ENCODE measurements at regions not wholly inside any gene's neighbourhood (a gene's known extent, or its start where the extent isn't known, plus 50 kb on each side); places are given as distances from the start of the nearest gene placed in this dataset.

DNA sequence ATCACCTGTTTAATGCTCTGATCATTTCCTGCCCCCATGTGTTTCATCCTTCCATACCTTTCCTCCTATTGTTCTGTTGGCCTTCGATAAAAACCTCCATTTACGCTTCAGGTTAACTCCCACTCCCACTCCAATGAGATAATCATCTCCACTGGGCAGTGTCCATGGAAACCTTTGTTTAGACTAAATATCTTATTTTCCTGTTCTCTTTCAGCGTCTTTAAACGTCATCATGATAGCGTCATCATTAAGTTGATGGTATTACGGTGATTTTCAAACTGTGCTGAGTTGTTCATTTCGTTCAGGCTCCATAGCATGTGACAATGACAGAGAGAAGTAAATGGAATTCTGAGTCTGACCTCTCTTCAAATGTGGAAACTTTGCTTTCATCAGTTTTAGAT is 970.5 kb upstream of the SLC35B3 start:
- Histone ChIP-seq H3K9me3 (ENCODE audit: low read depth, low read length, poor library complexity, severe bottlenecking) (no peaks in the 10 kb centered on the region), H3K27ac (ENCODE audit: low read depth, low read length, poor library complexity, severe bottlenecking) (no peak overlapping the region), H3K4me3 (ENCODE audit: low read depth, low read length, poor library complexity, severe bottlenecking) (no peak overlapping the region), H3K27me3 (replicated peaks; ENCODE audit: insufficient read depth, low read depth, low read length, poor library complexity) (no peaks in the 10 kb centered on the region), H3K36me3 (ENCODE audit: insufficient read depth, low read length, poor library complexity, severe bottlenecking) (no peaks in the 10 kb centered on the region), H3K4me1 (ENCODE audit: insufficient read depth, low read length, poor library complexity, severe bottlenecking) (no peaks in the 10 kb centered on the region)
- BruUV-seq (replicated peaks): no TSS peak
- ChIA-PET POLR2A (ENCODE audit: low non-redundant PET) (no interaction called here), CTCF (no interaction called here)
- no peak for DNase-seq (ENCODE audit: low spot score)
- no peak for TF ChIP-seq EZH2 (IDR thresholded peaks at IDR 0.05; ENCODE audit: borderline replicate concordance, low read depth, low read length, poor library complexity, severe bottlenecking)
- TF ChIP-seq, protein P1, sequence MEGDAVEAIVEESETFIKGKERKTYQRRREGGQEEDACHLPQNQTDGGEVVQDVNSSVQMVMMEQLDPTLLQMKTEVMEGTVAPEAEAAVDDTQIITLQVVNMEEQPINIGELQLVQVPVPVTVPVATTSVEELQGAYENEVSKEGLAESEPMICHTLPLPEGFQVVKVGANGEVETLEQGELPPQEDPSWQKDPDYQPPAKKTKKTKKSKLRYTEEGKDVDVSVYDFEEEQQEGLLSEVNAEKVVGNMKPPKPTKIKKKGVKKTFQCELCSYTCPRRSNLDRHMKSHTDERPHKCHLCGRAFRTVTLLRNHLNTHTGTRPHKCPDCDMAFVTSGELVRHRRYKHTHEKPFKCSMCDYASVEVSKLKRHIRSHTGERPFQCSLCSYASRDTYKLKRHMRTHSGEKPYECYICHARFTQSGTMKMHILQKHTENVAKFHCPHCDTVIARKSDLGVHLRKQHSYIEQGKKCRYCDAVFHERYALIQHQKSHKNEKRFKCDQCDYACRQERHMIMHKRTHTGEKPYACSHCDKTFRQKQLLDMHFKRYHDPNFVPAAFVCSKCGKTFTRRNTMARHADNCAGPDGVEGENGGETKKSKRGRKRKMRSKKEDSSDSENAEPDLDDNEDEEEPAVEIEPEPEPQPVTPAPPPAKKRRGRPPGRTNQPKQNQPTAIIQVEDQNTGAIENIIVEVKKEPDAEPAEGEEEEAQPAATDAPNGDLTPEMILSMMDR (conservative IDR thresholded peaks at IDR 0.05; ENCODE audit: low read depth, low read length): no peak
- intact Hi-C loops (cut with micrococcal nuclease; ENCODE audit: unreplicated experiment): no loop called here

DNA sequence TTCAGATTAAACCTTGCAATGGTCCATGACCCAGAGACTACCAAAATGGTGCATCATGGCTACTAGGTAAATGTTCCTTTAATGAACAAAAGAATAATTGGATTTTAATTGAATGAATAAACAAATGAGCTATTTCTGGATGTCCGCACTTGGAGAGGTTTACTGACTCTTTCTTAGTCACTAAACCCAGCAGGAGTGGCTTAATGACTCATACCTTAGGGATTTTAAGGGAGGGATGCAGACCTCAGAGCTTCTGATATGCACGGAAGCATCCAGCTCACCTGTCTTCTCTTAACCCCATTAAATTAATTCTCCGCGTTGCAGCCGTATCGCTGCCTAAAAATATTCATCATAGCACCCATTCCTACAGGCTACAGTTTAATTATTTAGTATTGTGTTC is 970.0 kb upstream of the SLC35B3 start:
- Histone ChIP-seq H3K4me3 (ENCODE audit: low read depth, low read length, poor library complexity, severe bottlenecking) (no peak overlapping the region), H3K4me1 (ENCODE audit: insufficient read depth, low read length, poor library complexity, severe bottlenecking) (no peaks in the 10 kb centered on the region), H3K9me3 (ENCODE audit: low read depth, low read length, poor library complexity, severe bottlenecking) (no peaks in the 10 kb centered on the region), H3K27ac (ENCODE audit: low read depth, low read length, poor library complexity, severe bottlenecking) (no peak overlapping the region), H3K27me3 (replicated peaks; ENCODE audit: insufficient read depth, low read depth, low read length, poor library complexity) (no peaks in the 10 kb centered on the region), H3K36me3 (ENCODE audit: insufficient read depth, low read length, poor library complexity, severe bottlenecking) (no peaks in the 10 kb centered on the region)
- DNase-seq (ENCODE audit: low spot score): peak; percentile 14
- ChIA-PET CTCF (no interaction called here), POLR2A (ENCODE audit: low non-redundant PET) (no interaction called here)
- no TSS peak for BruUV-seq (replicated peaks)
- intact Hi-C loops (cut with micrococcal nuclease; ENCODE audit: unreplicated experiment): no loop called here
- TF ChIP-seq, protein P1 (conservative IDR thresholded peaks at IDR 0.05; ENCODE audit: low read depth, low read length): no peak
- TF ChIP-seq EZH2 (IDR thresholded peaks at IDR 0.05; ENCODE audit: borderline replicate concordance, low read depth, low read length, poor library complexity, severe bottlenecking): no peak

DNA sequence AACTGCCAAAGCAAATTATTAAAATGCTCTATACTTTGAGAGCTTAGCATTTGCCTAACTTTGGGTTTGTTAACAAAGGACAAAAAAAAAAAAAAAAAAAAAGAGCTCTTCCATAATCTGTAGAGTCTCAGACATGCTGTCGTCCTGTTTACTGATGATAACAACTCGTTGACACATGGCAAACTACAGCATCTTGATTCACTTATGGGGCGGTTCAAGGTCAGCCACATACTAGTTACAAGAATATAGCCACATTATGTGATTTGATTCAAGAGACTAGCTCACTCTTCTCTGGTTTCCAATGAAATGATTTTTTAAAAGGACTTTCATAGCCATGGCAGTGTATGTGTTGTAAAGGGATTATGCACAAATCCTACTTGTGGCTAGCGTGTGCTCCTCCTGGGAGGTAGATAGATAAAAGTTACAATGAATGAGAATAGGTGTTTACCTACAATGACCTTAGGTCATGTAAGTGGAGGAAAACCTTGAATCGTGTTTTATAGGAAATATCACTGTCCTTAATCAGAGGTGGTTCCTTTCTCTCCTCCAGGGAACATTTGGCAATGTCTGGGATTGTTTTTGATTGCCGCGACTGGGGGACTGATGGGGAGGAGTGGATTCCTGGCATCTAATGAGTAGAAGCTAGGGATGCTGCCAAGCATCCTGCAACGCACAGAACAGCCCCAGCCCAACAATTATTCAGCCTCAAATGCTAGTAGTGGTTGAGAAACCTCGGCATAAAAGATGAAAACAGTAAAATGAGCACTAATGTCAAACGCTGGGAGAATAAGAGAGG is 969.2 kb upstream of the SLC35B3 start:
- Histone ChIP-seq H3K36me3 (ENCODE audit: insufficient read depth, low read length, poor library complexity, severe bottlenecking) (no peaks in the 10 kb centered on the region), H3K27ac (ENCODE audit: low read depth, low read length, poor library complexity, severe bottlenecking) (no peak overlapping the region), H3K27me3 (replicated peaks; ENCODE audit: insufficient read depth, low read depth, low read length, poor library complexity) (no peaks in the 10 kb centered on the region), H3K9me3 (ENCODE audit: low read depth, low read length, poor library complexity, severe bottlenecking) (no peaks in the 10 kb centered on the region), H3K4me1 (ENCODE audit: insufficient read depth, low read length, poor library complexity, severe bottlenecking) (no peaks in the 10 kb centered on the region), H3K4me3 (ENCODE audit: low read depth, low read length, poor library complexity, severe bottlenecking) (no peak overlapping the region)
- intact Hi-C loops (cut with micrococcal nuclease; ENCODE audit: unreplicated experiment): no loop called here
- TF ChIP-seq, protein P1 (conservative IDR thresholded peaks at IDR 0.05; ENCODE audit: low read depth, low read length): no peak
- TF ChIP-seq EZH2 (IDR thresholded peaks at IDR 0.05; ENCODE audit: borderline replicate concordance, low read depth, low read length, poor library complexity, severe bottlenecking): no peak
- no TSS peak for BruUV-seq (replicated peaks)
- ChIA-PET CTCF (no interaction called here), POLR2A (ENCODE audit: low non-redundant PET) (no interaction called here)
- no peak for DNase-seq (ENCODE audit: low spot score)

Measured in A673 (cell line).